ENCODE measurements at regions not wholly inside any gene's neighbourhood (a gene's known extent, or its start where the extent isn't known, plus 50 kb on each side); places are given as distances from the start of the nearest gene placed in this dataset.

DNA sequence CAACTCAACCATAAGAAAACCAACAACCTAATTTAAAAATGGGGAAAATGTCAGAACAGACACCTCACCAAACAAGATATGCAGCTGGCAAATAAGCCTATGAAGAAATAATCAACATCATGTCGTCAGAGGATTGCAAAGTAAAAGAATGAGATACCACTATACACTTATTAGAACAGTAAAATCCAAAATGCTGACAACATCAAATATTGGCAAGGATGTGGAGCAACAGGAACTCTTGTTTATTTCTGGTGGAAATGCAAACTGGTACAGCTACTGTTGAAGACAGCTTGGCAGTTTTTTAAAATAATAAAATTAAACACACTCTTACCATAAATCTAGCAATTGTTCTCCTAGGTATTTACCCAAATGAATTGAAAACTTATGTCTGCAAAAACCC, 140.7 kb upstream of the B3GAT1 start:
- no peak for TF ChIP-seq CTCF (IDR thresholded peaks at IDR 0.05)
- no peak for TF ChIP-seq REST (IDR thresholded peaks at IDR 0.05; ENCODE audit: insufficient read depth in 1 of 2, low read depth in 2 of 2, low read length in 1 of 2)
- TF ChIP-seq POLR2AphosphoS5 (IDR thresholded peaks at IDR 0.05; ENCODE audit: low read depth, low read length), result no peak
- no peak for TF ChIP-seq TCF7L2 (IDR thresholded peaks at IDR 0.05; ENCODE audit: low read depth, low read length)

Data from Panc1 (cell line).